ENCODE measurements at regions not wholly inside any gene's neighbourhood (a gene's known extent, or its start where the extent isn't known, plus 50 kb on each side); places are given as distances from the start of the nearest gene placed in this dataset.

- TF ChIP-seq RXRA (IDR thresholded peaks at IDR 0.05; ENCODE audit: borderline replicate concordance, low read depth) (no peak), USF1 (IDR thresholded peaks at IDR 0.05; ENCODE audit: borderline replicate concordance, low read depth) (no peak), RAD21 (IDR thresholded peaks at IDR 0.05; ENCODE audit: low read length) (no peak), MXI1 (IDR thresholded peaks at IDR 0.05; ENCODE audit: low read depth, low read length) (no peak), TAF1 (IDR thresholded peaks at IDR 0.05; ENCODE audit: borderline replicate concordance, low read depth, low read length) (no peak), TCF12 (IDR thresholded peaks at IDR 0.05) (no peak), GABPA (IDR thresholded peaks at IDR 0.05; ENCODE audit: low read depth) (no peak), SIN3A (IDR thresholded peaks at IDR 0.05; ENCODE audit: borderline replicate concordance, low read depth, low read length) (no peak), FOXJ3 (CRISPR knock-in tag; IDR thresholded peaks at IDR 0.05) (no peak), IRF3 (IDR thresholded peaks at IDR 0.05; ENCODE audit: low read depth, low read length) (no peak), RFX5 (IDR thresholded peaks at IDR 0.05; ENCODE audit: low read length) (no peak), FOXM1 (IDR thresholded peaks at IDR 0.05; ENCODE audit: low read depth) (no peak), EZH2phosphoT487 (IDR thresholded peaks at IDR 0.05; ENCODE audit: borderline replicate concordance, low read depth) (no peak)
These were observed 265.7 kb upstream of the CADM1 start (continued) for GRCh38 chr11:115769891-115770290.

- H3K79me2 ChIP-seq (ENCODE audit: insufficient read depth) = no peaks in the 10 kb centered on the region
- H3K27me3 ChIP-seq (ENCODE audit: insufficient read depth) = no peaks in the 10 kb centered on the region
- H3K9me3 ChIP-seq = no peaks in the 10 kb centered on the region
- no peaks in the 10 kb centered on the region for H3K4me1 ChIP-seq (ENCODE audit: control insufficient read depth in 1 of 2, insufficient read depth in 2 of 2, low read depth in 1 of 2, low read length in 1 of 2)
- no peak overlapping the region for H2AFZ ChIP-seq (ENCODE audit: low read depth)
- H3K27ac ChIP-seq (ENCODE audit: low read depth in 2 of 2, low read length in 1 of 2) = no peak overlapping the region
- no peak overlapping the region for H3K4me2 ChIP-seq
- no peaks in the 10 kb centered on the region for H4K20me1 ChIP-seq (ENCODE audit: insufficient read depth)
- 50% methylated on average over 3 of the region's 3 CpGs for WGBS (ENCODE audit: low lambda C conversion rate)
- H3K36me3 ChIP-seq (replicated peaks in 1 of 2; ENCODE audit: control insufficient read depth in 1 of 2, insufficient read depth in 2 of 2, low read length in 1 of 2) = no peaks in the 10 kb centered on the region
- H3K9ac ChIP-seq = no peak overlapping the region
- no peak for DNase-seq
- no peaks in the 10 kb centered on the region for H3F3A ChIP-seq (replicated peaks; ENCODE audit: insufficient read depth)
- no peak for TF ChIP-seq MXI1 (IDR thresholded peaks at IDR 0.05; ENCODE audit: low read depth, low read length)
- no peak for TF ChIP-seq NFIC (IDR thresholded peaks at IDR 0.05; ENCODE audit: borderline replicate concordance)
- TF ChIP-seq REST (IDR thresholded peaks at IDR 0.05; ENCODE audit: low read depth, low read length) = no peak
- TF ChIP-seq RCOR1 (IDR thresholded peaks at IDR 0.05; ENCODE audit: low read length) = no peak
- no peak for TF ChIP-seq FOXJ3 (CRISPR knock-in tag; IDR thresholded peaks at IDR 0.05)
- TF ChIP-seq, protein P1, sequence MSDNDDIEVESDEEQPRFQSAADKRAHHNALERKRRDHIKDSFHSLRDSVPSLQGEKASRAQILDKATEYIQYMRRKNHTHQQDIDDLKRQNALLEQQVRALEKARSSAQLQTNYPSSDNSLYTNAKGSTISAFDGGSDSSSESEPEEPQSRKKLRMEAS (IDR thresholded peaks at IDR 0.05; ENCODE audit: low read depth) = no peak
- no peak for TF ChIP-seq FOXM1 (IDR thresholded peaks at IDR 0.05; ENCODE audit: low read depth)
- no peak for TF ChIP-seq CHD2 (IDR thresholded peaks at IDR 0.05; ENCODE audit: low read length, partially characterized antibody)
- no peak for TF ChIP-seq GABPA (IDR thresholded peaks at IDR 0.05; ENCODE audit: low read depth)
- TF ChIP-seq POLR2AphosphoS5 (IDR thresholded peaks at IDR 0.05; ENCODE audit: low read depth, low read length) = no peak
- TF ChIP-seq RXRA (IDR thresholded peaks at IDR 0.05; ENCODE audit: borderline replicate concordance, low read depth) = no peak
- no peak for TF ChIP-seq YY1 (IDR thresholded peaks at IDR 0.05; ENCODE audit: low read depth)
- TF ChIP-seq, protein P2, sequence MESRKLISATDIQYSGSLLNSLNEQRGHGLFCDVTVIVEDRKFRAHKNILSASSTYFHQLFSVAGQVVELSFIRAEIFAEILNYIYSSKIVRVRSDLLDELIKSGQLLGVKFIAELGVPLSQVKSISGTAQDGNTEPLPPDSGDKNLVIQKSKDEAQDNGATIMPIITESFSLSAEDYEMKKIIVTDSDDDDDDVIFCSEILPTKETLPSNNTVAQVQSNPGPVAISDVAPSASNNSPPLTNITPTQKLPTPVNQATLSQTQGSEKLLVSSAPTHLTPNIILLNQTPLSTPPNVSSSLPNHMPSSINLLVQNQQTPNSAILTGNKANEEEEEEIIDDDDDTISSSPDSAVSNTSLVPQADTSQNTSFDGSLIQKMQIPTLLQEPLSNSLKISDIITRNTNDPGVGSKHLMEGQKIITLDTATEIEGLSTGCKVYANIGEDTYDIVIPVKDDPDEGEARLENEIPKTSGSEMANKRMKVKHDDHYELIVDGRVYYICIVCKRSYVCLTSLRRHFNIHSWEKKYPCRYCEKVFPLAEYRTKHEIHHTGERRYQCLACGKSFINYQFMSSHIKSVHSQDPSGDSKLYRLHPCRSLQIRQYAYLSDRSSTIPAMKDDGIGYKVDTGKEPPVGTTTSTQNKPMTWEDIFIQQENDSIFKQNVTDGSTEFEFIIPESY (IDR thresholded peaks at IDR 0.05; ENCODE audit: borderline replicate concordance, low read depth) = no peak
- no peak for TF ChIP-seq USF1 (IDR thresholded peaks at IDR 0.05; ENCODE audit: borderline replicate concordance, low read depth)
- no peak for TF ChIP-seq RFX5 (IDR thresholded peaks at IDR 0.05; ENCODE audit: low read length)
- no peak for TF ChIP-seq TEAD4 (IDR thresholded peaks at IDR 0.05; ENCODE audit: borderline replicate concordance, insufficient read depth)
- no peak for TF ChIP-seq EZH2phosphoT487 (IDR thresholded peaks at IDR 0.05; ENCODE audit: borderline replicate concordance, low read depth)
- H3K9me2 ChIP-seq = no peaks in the 10 kb centered on the region
- ChIA-PET CTCF (interaction anchor here (1.4 kb wide), 1 partner anchor 9 kb away, joined by 4 read pairs; no protein-coding TSS in a partner anchor), POLR2A (no interaction called here)
- no peak overlapping the region for H3K4me3 ChIP-seq (ENCODE audit: low read depth in 2 of 2, low read length in 1 of 2)
These were observed 263.7 kb upstream of the CADM1 start for GRCh38 chr11:115767883-115768282.

Data from SK-N-SH (cell line).